ENCODE measurements at regions not wholly inside any gene's neighbourhood (a gene's known extent, or its start where the extent isn't known, plus 50 kb on each side); places are given as distances from the start of the nearest gene placed in this dataset.

DNA sequence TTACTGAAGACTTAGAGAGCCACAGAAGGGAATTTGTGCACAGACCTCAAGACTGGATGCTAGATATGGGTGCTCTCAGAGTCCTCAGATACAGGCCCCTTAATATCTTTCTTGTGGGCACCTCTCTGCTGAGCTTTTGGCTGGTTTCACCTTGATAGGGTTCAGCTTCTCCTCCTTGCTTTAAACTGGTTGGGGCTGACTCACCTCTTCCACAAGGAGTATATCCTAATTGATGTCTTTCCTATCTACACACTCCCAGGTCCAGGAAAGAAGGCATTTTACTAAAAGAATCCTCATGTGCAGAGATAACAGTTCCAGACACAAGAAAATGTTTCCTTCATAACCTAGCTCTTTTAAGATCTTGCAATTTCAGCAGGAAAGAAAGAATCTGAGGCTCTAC is 284.4 kb downstream of the NDFIP2 start:
- DNase-seq = no peak

DNA sequence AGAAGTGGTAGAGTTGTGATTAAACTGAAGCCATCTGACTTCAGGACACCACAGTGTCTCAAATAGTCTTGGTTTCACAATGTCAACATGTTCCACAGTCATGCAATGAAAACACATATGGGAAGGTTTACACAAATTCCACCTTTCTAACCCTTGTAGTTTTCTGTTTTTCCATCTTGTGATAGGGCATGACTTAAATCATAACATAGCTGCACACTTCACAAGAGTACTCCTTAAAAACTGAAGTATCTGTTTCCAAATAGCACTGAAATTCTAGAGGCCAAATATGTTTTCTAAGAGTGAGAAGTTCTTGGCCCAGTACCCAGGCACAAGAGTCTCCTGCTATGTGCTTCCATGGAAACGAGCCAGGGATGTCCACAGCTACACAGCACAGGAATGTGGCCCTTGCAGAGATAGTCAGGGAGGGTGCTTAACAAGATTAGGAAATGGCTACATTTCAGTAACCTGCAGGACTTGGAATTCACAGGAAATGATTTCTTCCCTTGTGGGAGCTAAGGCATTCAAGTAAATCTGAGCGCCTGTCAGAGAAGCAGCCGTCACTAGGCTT is 269.1 kb downstream of the NDFIP2 start:
- no peak for DNase-seq

DNA sequence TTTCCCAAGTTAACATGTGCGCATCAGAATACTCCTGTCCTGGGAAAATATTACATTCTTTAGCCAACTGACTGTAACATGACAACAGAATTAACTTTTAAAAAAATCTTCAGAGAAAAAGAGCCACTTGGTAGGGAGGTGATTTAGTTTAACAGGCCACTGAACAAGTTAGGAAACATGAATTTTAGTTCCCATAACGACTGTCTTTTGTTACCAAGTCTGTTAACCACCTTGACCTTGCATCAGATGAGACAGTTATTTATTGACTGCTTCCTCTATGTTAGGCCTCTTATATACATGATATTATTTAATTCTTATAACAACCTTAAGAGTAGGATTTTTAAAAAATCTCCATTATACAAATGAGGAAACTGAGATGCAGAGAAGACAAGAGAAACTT is 268.6 kb downstream of the NDFIP2 start:
- no peak for DNase-seq

DNA sequence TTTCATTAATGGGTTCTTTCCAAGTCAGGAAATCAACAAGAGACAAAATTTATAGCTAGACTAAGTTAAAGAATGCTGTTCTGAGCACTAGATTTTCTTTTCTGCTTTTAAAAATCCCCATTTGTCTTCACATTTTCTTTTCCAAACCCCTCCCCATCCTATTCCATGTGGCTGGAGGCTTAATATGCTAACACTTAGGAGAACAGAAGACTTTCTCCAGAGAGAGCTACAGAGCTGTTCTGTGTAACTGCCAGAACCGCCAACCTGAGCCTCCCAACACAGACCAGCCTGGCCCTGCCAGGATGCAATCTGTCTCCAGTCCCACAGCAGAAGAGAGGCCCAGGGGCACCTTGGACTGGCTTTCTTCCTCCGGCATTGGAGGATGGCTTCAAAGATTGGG is 264.1 kb downstream of the NDFIP2 start:
- DNase-seq = no peak

DNA sequence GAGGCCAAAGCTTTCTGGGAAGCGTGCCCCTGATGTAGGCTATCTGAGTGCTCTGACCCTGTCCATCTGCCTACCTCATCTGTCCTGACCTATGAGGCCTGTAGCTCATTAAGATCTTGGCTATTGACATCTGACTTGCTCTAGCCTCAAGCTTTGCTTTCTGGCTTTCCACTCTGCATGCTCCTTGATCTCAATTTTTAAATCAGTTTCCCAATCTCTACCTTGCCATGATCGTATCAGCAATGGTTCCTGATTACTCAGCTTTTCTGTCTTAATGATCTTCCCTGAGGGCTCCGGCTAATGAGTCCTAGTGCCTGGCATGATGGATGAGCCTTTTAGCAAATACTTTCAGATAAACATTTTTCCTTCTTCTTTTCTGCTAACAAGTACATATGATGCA is 262.0 kb downstream of the NDFIP2 start:
- DNase-seq = no peak

DNA sequence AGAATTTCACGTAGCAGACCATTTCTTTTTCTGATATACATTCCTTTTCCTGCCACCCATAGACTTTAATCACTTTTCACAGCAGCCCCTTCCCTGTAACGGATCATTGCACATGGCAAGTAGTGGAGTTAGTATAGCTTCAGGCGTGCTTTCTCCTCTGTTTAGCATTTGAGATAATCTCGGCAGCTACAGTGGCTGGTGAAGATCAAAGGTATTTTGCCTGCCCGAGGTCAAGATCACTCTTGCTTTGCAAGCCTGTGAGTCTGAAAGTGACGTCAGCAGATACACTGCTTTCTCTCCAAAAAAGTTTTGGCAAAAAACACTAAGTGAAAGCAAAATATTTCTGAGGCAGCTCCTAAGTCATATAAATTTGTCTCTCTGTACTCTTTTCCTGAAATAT is 260.0 kb downstream of the NDFIP2 start:
- DNase-seq = no peak

DNA sequence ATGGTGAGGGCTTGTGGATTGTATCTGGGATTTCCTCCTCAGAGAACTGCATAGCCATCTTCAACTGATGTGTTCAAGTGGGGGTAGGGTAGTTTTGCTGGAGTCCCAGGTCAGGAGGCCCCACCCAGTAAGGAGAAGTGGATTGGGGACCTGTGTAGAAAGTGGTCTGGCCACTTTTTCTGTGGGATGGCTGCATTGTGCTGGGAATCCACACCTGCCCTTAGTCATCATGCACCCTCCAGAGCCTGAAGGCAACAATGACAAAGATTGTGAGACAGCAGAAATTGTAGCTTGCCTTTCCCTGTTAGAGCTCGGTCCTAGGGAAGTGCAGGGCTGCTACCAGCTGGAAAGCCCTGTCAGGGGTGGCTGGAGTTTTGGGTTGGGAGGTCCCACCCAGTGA is 255.4 kb downstream of the NDFIP2 start:
- no peak for DNase-seq

DNA sequence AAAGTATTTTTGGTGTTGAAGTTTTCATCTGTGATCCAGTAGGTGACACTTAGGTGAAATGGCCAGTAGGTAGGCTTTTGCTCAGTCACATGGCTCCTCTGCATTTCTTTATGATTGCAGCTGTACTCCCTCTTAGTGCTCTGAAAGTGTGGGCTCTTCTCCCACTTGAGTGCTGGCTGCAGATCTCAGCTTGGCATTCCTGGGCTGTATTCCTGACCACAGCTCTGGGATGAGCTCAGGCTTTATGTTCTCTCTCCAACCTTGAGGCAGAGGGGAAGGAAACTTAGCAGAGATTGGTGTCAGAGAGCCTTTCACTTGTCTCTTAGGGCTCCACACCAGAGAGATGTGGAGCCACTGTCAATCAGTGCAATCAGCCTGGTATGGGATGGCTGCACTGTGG is 254.3 kb downstream of the NDFIP2 start:
- DNase-seq = no peak

DNA sequence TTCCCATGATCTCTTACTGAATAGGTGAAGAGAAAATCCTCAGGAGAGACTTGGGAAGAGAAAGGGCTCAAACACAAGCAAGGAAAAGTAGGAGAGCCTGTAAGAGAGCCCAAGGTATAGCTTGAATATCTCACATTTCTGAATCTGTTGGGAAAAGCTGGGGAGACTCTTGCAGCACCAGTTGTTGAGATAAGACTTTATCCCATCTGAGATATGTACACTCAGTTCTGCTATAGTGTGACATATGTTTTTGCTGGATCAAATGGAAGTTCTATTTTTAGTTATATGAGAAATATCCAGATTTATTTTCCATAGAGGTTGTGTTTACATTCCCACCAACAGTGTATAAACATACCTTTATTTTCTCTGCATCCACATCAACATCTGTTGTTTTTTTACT is 246.1 kb downstream of the NDFIP2 start:
- DNase-seq = no peak

DNA sequence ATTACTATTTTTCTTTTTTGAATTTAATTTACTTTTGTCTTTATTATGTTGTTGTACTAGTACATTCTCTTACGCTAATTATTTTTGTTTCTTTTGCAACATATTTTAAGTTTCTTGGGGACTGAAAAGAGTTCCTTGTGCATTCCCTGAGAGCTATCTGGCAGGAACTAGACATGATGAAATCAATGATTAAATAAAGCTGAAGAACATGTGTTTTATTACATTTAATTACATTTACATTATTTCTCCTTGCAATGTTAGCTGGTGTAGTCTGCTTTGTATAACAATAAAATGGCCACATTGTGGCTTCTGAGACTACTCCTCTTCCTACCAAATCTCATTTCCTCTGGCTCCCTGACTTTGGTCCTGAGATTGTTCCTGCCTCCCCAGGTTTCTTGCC is 244.9 kb downstream of the NDFIP2 start:
- no peak for DNase-seq

DNA sequence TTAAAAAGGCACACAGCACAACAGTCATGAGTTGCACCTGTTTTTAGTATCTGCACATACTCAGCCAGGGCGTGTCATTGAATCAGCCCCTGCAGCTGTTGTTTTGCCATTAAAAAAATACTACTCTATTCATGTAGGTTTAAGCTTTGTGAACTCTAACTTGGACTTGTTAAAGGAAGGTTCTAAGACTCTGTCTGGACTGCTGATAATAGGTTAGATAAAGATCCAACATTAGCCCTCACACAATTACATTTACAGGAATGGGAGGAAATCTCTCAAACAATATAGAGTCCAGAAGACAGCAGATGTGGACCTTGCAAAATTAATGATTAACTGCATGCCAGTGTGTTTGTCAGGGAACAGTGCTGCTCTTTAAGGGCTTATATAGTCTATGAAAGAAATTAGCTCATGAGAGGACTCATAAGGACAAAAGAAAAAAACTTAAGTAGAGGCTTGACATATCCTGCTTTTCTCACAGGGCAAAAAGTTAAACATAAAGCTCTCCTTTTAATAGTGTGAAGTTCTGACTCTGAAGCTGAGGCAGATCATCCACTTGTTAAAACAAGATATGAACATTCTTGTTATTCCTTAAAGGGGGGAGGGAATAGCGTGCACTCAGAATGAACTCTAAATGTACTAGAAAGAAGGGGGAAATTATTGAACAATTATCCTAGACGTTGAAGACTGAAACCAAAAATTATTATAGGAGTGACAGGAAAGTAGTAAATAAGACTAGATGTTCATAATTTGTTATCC is 243.6 kb downstream of the NDFIP2 start:
- no peak for DNase-seq

DNA sequence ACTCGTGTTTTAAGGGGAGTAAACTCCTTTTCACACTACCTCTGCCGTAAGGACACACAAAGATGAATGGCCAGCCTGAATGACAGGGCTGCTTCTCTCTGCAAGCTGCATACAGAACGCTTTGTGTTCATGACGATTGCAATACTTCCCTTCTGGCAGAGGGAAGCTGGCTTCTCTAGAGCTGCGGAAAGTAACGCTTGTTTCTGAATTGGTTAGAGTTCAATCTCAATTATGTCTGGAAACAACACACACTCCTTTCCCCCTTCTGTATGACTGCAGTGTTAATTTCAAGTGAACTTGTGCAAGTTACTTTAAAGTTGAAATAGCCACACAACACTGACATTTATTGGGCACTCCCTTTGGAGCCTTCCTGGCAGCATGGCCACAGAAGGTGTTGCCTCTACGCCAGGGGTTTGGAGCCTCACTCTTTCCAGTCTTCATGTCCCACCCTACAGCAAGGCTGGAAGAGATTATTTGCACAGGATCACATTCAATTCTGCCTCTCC is 242.6 kb downstream of the NDFIP2 start:
- no peak for DNase-seq

DNA sequence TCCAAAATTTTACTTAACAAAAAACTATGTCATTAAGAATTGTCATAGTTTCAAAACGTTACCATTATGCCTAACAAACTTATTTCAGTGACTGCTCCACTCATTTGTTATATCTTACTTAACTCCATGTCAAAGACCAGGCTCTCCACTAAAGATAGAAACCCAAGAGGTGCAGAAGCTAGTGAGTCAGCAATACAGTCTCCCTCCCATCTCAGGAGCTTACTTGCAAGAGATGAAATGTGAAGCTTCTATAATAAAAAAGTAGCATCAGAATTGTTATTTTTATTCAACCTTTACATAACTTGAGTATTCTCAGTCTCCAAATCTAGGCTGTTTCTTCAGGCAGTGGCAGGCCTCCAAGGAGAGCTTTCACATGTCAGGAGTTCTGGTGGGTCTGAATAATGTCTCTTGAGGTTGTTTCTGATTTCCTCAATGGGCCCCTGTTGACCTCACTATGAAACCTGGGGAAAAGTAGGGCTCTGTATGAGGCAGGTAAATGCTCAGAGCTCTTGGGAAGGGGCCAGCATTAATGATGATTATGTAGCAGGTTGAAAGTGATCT is 242.0 kb downstream of the NDFIP2 start:
- DNase-seq = no peak

DNA sequence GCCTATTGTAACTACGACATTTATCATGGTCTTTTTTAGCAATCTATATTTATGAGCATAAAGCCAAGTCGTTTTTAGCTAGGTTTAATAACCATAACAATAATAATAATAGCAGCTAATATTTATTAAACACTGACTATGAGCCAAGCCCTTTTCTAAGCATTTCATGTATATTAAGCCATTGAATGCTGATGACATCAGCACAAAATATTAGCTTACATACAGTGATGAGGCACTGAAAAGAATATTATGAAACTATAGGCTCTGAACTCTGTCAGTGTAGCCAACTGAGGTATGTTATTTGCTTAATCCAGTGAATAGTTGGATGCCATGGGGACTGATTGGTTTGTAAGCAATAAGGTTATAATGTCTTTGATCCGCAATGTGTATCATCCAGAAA is 235.2 kb downstream of the NDFIP2 start:
- DNase-seq = no peak

DNA sequence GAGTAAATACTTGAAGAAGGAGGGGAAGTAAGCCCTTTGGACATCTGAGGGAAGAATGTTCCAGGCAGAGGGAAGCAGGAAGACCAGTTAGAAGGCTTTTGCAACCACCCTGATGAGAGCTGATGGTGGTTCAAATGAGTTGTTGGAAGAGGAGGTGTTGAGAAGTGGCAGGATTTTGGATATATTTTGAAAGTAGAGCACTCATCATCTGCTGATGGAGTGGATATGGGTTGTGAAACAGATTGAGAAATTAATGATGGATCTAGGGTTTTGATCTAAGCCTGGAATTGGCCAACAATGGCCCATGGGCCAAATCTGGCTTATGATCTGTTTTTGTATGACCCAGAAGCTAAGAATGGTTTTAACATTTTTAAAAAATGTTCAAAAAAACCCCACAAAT is 230.7 kb downstream of the NDFIP2 start:
- DNase-seq = no peak

DNA sequence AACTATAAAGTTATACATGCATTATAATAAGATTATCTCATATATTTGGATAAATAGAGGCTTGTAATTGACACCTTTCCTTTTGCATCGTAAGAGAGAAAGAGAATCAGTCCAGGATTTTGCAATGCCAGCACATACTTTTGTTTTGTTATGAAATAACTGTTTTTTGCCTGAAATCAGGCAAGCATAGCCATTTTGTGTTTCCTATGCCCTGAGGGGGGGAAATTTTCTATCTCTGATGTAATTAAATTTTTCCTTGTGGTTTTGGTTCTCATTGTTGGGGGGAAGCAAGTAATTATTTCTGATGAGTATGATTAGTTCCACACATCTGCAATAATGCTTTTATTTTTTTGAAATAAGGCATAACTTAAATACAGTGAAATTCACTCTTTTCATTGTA is 229.4 kb downstream of the NDFIP2 start:
- no peak for DNase-seq

DNA sequence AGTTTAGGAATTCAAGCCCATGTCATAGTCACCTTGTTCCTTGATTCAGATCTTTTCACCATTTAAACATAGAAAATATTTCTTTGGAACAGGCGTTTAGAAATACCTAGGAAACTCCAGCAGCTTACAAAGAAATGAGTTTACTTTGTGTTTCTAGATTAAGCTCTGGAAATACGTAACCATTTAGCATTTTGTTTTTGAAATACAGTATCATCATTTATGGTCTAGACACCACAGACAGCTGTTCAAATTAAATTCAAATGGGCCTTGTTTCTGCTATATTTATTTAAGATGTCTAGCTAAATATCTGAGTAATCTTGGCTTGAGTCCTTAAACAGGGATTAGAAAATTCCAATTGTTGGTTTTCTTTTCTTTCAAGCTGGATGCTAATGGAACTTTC is 228.5 kb downstream of the NDFIP2 start:
- DNase-seq = no peak

DNA sequence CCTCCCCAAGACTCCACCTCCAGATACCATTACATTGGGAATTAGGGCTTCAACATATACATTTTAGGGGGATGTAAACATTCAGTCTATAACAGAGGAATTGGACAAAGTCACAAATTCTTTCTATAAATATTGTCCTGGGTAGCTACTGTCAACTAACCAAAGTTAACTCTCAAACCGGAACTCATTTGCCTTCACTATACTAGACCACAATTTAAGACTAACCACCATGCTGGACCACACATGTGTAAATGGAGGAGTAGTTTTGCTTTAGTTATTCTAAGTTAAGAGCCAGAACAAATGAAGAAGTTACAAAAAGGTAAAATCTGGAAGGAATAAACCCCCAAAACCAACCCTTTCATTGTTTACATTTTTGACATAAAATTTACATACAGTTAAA is 222.8 kb downstream of the NDFIP2 start:
- DNase-seq = no peak

DNA sequence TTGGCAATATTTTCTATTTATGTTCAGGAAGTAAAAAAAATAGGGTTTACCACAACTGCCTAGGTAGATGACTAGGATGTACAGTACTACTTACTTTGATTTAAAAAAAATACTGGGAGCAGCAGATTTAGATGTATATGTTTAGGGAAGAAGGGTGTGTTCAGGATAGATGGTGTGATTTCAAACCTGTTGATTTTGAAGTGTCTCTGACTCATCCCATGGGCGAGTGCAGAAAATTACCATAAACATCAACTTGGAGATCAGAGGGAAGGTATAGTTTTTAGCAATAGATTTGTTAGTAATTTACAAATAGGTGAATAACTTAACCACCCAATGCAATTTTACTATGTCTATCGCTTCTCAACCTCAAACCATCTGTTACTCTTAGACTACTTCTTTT is 214.8 kb downstream of the NDFIP2 start:
- DNase-seq = no peak

DNA sequence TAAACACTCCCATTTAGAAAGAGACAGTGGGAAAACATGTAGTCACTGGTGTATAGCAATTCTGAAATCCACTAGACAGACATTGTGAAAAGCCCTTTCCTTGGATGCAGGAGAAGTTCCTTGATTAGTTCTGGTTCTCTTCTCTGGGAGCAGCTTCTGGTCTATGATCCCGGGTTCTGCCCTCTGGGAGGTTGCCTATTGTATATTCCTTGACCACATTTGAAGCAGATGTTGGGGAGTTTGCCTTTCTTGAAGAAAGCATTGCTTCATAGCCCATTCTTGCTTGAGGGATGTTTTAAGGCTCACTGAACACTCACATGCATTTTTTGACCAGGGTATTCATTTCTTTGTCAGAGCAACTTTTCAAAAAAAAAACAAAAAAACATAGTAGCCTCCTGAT is 211.9 kb downstream of the NDFIP2 start:
- DNase-seq = no peak

DNA sequence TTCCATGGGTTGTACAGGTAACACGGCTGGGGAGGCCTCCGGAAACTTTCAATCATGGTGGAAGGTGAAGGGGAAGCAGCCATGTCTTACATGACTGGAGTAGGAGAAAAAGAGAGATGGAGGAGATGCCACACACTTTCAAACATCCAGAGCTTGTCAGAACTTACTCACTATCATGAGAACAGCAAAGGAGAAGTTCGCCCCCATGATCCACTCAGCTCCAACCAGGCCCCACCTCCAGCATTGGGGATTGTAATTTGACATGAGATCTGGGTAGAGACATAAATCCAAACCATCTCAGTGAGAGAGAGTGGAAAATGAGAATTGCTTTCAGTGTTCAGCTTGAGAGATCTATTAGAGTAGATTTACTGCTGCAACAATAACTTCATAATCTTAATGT is 210.9 kb downstream of the NDFIP2 start:
- DNase-seq = no peak

DNA sequence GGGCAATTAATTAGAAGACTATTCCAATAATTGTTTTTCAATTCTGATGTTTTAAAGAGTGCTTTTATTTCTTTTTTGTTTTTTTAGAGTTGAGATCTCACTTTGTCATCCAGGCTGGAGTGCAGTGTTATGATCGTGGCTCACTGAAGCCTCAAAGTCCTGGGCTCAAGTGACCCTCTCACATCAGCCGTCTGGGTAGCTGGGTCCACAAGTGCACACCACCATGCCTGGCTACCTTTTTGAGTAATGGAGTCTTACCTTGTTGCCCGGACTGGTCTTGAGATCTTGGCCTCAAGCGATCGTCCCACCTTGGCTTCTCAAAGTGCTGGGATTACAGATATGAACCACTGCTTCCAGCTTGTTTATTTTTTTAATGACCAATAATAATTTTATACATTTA is 207.8 kb downstream of the NDFIP2 start:
- DNase-seq = no peak

DNA sequence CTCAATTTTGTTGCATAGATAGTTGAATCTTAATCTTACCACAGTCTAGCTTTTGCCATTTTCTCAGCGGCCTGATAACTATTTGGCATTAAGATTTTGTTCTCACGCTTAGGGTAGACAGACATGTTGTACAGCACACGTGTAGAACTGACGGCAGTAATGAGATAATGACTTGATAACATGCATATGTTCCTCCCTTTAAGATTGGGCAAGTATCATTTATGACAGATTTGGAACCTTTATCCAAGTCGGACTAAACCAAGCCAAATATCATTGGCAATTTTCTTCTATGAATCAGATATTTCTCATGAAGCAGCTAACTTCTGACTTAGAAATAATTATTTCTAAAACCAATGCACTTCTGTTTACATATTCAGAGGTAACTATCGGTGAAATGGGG is 205.5 kb downstream of the NDFIP2 start:
- DNase-seq = no peak

DNA sequence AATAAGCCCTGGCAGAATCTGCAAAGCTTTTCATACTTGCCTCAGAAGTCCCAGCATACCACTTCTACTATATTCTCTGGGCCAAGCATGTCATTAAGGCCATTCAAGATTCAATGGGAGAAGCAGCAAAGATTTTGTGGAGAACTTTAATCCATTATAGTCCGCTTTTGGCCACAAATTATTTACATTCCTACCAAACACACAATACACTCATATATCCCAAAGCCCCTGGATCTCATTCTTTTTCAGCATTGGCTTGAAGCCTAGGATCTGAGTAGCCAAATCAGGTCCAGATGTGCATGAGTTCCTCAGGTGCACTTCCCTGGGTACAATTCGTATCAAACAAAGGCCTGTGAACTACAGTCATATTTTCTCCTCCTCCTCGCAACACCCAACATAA is 203.4 kb downstream of the NDFIP2 start:
- no peak for DNase-seq

DNA sequence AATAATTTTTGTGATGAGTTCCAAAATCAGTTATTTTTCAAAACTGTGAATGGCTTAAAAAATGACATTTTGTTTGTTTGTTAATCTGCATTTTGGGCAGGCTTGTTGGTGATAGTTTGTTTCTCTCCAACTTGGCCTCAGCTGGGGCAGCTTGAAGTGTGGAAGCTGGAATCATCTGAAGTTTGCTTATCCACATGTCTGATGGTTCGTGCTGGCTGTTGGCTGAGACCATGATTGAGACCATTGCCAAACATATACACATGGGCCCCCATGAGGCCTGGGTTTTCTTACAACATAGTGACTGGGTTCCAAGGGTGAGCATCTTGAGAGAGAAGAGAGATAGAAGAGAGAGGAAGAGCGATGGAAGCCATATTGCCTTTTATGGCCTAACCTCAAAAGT is 201.2 kb downstream of the NDFIP2 start:
- no peak for DNase-seq
